ENCODE measurements at regions not wholly inside any gene's neighbourhood (a gene's known extent, or its start where the extent isn't known, plus 50 kb on each side); places are given as distances from the start of the nearest gene placed in this dataset.
A peak's percentile ranks its signal among the peaks of the same experiment; 100 is the strongest.

DNA sequence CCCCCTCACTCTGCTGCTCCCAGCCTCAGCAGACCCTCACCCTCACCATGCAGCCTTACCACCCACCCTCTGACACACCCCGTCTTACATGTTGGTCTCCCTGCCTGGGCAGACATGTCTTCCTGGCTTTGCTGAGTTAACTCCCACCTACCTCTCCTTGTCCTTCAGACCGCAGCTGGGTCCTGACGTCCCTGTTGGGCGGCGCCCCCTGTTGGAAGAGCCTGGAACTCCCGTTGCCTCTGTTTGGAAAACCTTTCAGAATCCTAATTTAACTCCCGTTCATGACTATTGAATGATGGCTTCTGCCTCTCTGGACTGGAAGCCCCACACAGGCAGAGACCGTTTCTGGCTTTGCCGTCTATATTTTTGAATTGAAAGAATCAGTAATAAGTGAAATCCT, 245.1 kb downstream of the MYLK4 start:
- TF ChIP-seq, protein P1, sequence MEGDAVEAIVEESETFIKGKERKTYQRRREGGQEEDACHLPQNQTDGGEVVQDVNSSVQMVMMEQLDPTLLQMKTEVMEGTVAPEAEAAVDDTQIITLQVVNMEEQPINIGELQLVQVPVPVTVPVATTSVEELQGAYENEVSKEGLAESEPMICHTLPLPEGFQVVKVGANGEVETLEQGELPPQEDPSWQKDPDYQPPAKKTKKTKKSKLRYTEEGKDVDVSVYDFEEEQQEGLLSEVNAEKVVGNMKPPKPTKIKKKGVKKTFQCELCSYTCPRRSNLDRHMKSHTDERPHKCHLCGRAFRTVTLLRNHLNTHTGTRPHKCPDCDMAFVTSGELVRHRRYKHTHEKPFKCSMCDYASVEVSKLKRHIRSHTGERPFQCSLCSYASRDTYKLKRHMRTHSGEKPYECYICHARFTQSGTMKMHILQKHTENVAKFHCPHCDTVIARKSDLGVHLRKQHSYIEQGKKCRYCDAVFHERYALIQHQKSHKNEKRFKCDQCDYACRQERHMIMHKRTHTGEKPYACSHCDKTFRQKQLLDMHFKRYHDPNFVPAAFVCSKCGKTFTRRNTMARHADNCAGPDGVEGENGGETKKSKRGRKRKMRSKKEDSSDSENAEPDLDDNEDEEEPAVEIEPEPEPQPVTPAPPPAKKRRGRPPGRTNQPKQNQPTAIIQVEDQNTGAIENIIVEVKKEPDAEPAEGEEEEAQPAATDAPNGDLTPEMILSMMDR (IDR thresholded peaks at IDR 0.05; ENCODE audit: poor library complexity): peak; percentile 26
- TF ChIP-seq EZH2 (IDR thresholded peaks at IDR 0.05; ENCODE audit: borderline replicate concordance) (no peak), EZH2phosphoT487 (IDR thresholded peaks at IDR 0.05; ENCODE audit: low read depth, severe bottlenecking, unreplicated experiment) (no peak)

Data from hepatocyte (in vitro differentiated cells).